Suprapubic skin (tissue), 3 donors: ENCODE measurements at regions not wholly inside any gene's neighbourhood (a gene's known extent, or its start where the extent isn't known, plus 50 kb on each side); places are given as distances from the start of the nearest gene placed in this dataset.

Source experiments
- CTCF ChIP-seq, 2 donors: fragments of 200-600 bp in 1 of 2; fragments of 450-650 bp in 1 of 2; sonication (generic) in 1 of 2; IDR thresholded peaks; one replicate each; pipeline ENCODE4 v1.5.1; 2016 to 2019; ENCODE audit warnings: antibody characterized with exemption in 2 of 2, mild to moderate bottlenecking in 1 of 2, moderate library complexity in 1 of 2
- POLR2AphosphoS5 ChIP-seq, 3 donors: sonication (generic); formaldehyde crosslinking; IDR thresholded peaks; one replicate each; pipeline ENCODE4 v1.6.1; 2017; ENCODE audit warnings: antibody characterized with exemption in 3 of 3

GRCh38 chr14:87052646-87053225 is 940.2 kb downstream of the GALC start:
- TF ChIP-seq CTCF (IDR thresholded peaks at IDR 0.05) (no peak), POLR2AphosphoS5 (IDR thresholded peaks at IDR 0.05) (no peak)
